H1 (cell line): ENCODE measurements at regions not wholly inside any gene's neighbourhood (a gene's known extent, or its start where the extent isn't known, plus 50 kb on each side); places are given as distances from the start of the nearest gene placed in this dataset.

ENCODE experiments used
- CTCF ChIA-PET: fragments of 300-600 bp; sonication (Branson Sonifier 250); formaldehyde crosslinking; loops from one replicate; lab custom pipeline; 2021; ENCODE audit not compliant: partially characterized antibody; lab: Charles Lee
- POLR2A ChIA-PET: fragments of 300-600 bp; sonication (Branson Sonifier 250); formaldehyde crosslinking; loops from one replicate; lab custom pipeline; 2021; ENCODE audit warnings: inconsistent platforms; ENCODE audit not compliant: partially characterized antibody; lab: Charles Lee
- DNase-seq, 2 experiments: peaks; one replicate each; pipeline versions ENCODE4 v3.0.0 to v3.0.0-alpha.2; 2010 to 2022; ENCODE audit warnings: low spot score in 2 of 2, low read depth in 1 of 2, mixed read lengths in 1 of 2
- FAIRE-seq: peaks from 2 replicates; lab custom pipeline; 2011; peaks lifted over from hg19 to GRCh38; lab: Jason Lieb, UNC
- H2AFZ ChIP-seq: 2 replicates; pipeline ENCODE4 v1.8.1; 2012; ENCODE audit warnings: low read length, inconsistent platforms
- H2AK5ac ChIP-seq: 2 replicates; pipeline ENCODE4 v1.6.1; 2013; ENCODE audit warnings: low read depth, low read length
- H2BK120ac ChIP-seq: replicated peaks from 2 replicates; pipeline ENCODE3; 2013; ENCODE audit warnings: low read depth, low read length, inconsistent platforms
- H2BK12ac ChIP-seq: 2 replicates; pipeline ENCODE4 v1.6.1; 2013; ENCODE audit warnings: low read depth, low read length
- H2BK15ac ChIP-seq: 2 replicates; pipeline ENCODE4 v1.6.1; 2013; ENCODE audit warnings: low read length
- H2BK20ac ChIP-seq: 2 replicates; pipeline ENCODE4 v1.6.1; 2013; ENCODE audit warnings: low read length
- H2BK5ac ChIP-seq: 2 replicates; pipeline ENCODE4 v1.6.1; 2013; ENCODE audit warnings: low read depth, low read length
- H3K14ac ChIP-seq: 2 replicates; pipeline ENCODE4 v1.6.1; 2013; ENCODE audit warnings: inconsistent platforms; ENCODE audit not compliant: insufficient read length
- H3K18ac ChIP-seq: 2 replicates; pipeline ENCODE4 v1.6.1; 2013; ENCODE audit warnings: low read length; ENCODE audit errors: extremely low read depth
- H3K23ac ChIP-seq: 2 replicates; pipeline ENCODE4 v1.6.1; 2013; ENCODE audit warnings: inconsistent platforms; ENCODE audit not compliant: insufficient read length
- H3K23me2 ChIP-seq: 2 replicates; pipeline ENCODE4 v1.6.1; 2013; ENCODE audit warnings: low read depth, low read length
- H3K27ac ChIP-seq: 2 replicates; pipeline ENCODE4 v1.6.1; 2011; ENCODE audit warnings: low read depth, low read length, inconsistent platforms
- H3K27me3 ChIP-seq, 4 experiments: replicated peaks in 1 of 4; 1 replicate in 1 of 4; 2 replicates in 3 of 4; pipeline versions ENCODE4 v1.6.1 to v1.8.1; 2011 to 2013; ENCODE audit warnings: low read length in 3 of 4, mild to moderate bottlenecking in 3 of 4, inconsistent platforms in 2 of 4, mixed read lengths in 2 of 4, moderate library complexity in 1 of 4; ENCODE audit not compliant: control insufficient read depth in 3 of 4, insufficient read depth in 3 of 4; ENCODE audit errors: extremely low read depth in 1 of 4
- H3K36me3 ChIP-seq, 4 experiments: 2 replicates each; pipeline versions ENCODE4 v1.6.1 to v1.8.1; 2011 to 2013; ENCODE audit warnings: mild to moderate bottlenecking in 4 of 4, low read length in 3 of 4, moderate library complexity in 2 of 4, control low read depth in 1 of 4, inconsistent platforms in 1 of 4; ENCODE audit not compliant: insufficient read depth in 4 of 4, control insufficient read depth in 2 of 4
- H3K4ac ChIP-seq: replicated peaks from 2 replicates; pipeline ENCODE3; 2013; ENCODE audit warnings: low read length, low read depth, mixed read lengths, inconsistent platforms; ENCODE audit not compliant: insufficient read length
- H3K4me1 ChIP-seq, 4 experiments: replicated peaks in 1 of 4; 1 replicate in 1 of 4; 2 replicates in 3 of 4; pipeline versions ENCODE4 v1.6.1 to v1.8.1; 2011 to 2013; ENCODE audit warnings: low read length in 3 of 4, inconsistent platforms in 2 of 4, mixed read lengths in 1 of 4; ENCODE audit not compliant: insufficient read depth in 4 of 4, control insufficient read depth in 3 of 4
- H3K4me2 ChIP-seq, 2 experiments: 2 replicates each; pipeline versions ENCODE4 v1.6.1 to v1.8.1; 2011 to 2013; ENCODE audit warnings: low read depth in 2 of 2, low read length in 2 of 2, control low read depth in 1 of 2, inconsistent platforms in 1 of 2, mild to moderate bottlenecking in 1 of 2; ENCODE audit not compliant: insufficient read depth in 1 of 2
- H3K4me3 ChIP-seq, 4 experiments: fragments of 200-600, 300-600 bp in 1 of 4; sonication (generic), shearing (Covaris generic), sonication (Bioruptor Twin) in 1 of 4; 2 replicates each; pipeline versions ENCODE4 v1.5.1 to v1.8.1; 2011 to 2016; ENCODE audit warnings: low read length in 4 of 4, low read depth in 3 of 4, control low read depth in 2 of 4, inconsistent platforms in 2 of 4, mild to moderate bottlenecking in 2 of 4, mixed read lengths in 1 of 4, moderate library complexity in 1 of 4; ENCODE audit not compliant: insufficient read depth in 2 of 4; ENCODE audit errors: extremely low read depth in 1 of 4
- H3K56ac ChIP-seq: replicated peaks from 2 replicates; pipeline ENCODE3; 2013; ENCODE audit warnings: low read depth, mild to moderate bottlenecking, mixed read lengths, low read length, inconsistent platforms; ENCODE audit not compliant: insufficient read length
- H3K79me1 ChIP-seq: 2 replicates; pipeline ENCODE4 v1.6.1; 2013; ENCODE audit warnings: low read depth, low read length, control low read depth
- H3K79me2 ChIP-seq, 2 experiments: 2 replicates each; pipeline versions ENCODE4 v1.6.1 to v1.8.1; 2012 to 2013; ENCODE audit warnings: low read length in 2 of 2, mild to moderate bottlenecking in 2 of 2, inconsistent platforms in 1 of 2; ENCODE audit not compliant: insufficient read depth in 2 of 2, control insufficient read depth in 1 of 2
- H3K9ac ChIP-seq, 4 experiments: replicated peaks in 1 of 4; 1 replicate in 1 of 4; 2 replicates in 3 of 4; pipeline versions ENCODE4 v1.6.1 to v1.8.1; 2011 to 2013; ENCODE audit warnings: low read depth in 3 of 4, low read length in 3 of 4, control low read depth in 2 of 4, mild to moderate bottlenecking in 2 of 4, moderate library complexity in 2 of 4, inconsistent platforms in 1 of 4; ENCODE audit errors: extremely low read depth in 1 of 4
- H3K9me3 ChIP-seq, 2 experiments: 2 replicates each; pipeline versions ENCODE4 v1.6.1 to v1.8.1; 2012 to 2013; ENCODE audit warnings: mild to moderate bottlenecking in 2 of 2, moderate library complexity in 2 of 2, control low read depth in 1 of 2, inconsistent platforms in 1 of 2, low read depth in 1 of 2, low read length in 1 of 2, mixed read lengths in 1 of 2; ENCODE audit not compliant: insufficient read depth in 2 of 2
- H4K20me1 ChIP-seq, 2 experiments: replicated peaks in 1 of 2; 2 replicates each; pipeline versions ENCODE3 to v1.8.1; 2011 to 2013; ENCODE audit warnings: inconsistent platforms in 2 of 2, low read length in 2 of 2, mild to moderate bottlenecking in 1 of 2; ENCODE audit not compliant: insufficient read depth in 2 of 2, control insufficient read depth in 1 of 2
- H4K5ac ChIP-seq: 2 replicates; pipeline ENCODE4 v1.6.1; 2013; ENCODE audit warnings: low read length, low read depth, mixed read lengths, inconsistent platforms; ENCODE audit not compliant: insufficient read length
- H4K8ac ChIP-seq: 2 replicates; pipeline ENCODE4 v1.8.0; 2013; ENCODE audit warnings: mild to moderate bottlenecking, moderate library complexity, low read length, inconsistent platforms; ENCODE audit not compliant: insufficient read depth; ENCODE audit errors: extremely low read depth
- H4K91ac ChIP-seq: replicated peaks from 2 replicates; pipeline ENCODE3; 2013; ENCODE audit warnings: low read length, mixed read lengths, inconsistent platforms; ENCODE audit not compliant: insufficient read length
- CBX8 ChIP-seq: fragments of 300-800, 300-1000 bp; sonication (generic); IDR thresholded peaks from 2 replicates; pipeline ENCODE4 v1.7.1; 2016; ENCODE audit warnings: low read depth, low read length, borderline replicate concordance
- CHD1 ChIP-seq: IDR thresholded peaks from 2 replicates; pipeline ENCODE4 v1.6.1; 2012; ENCODE audit warnings: low read depth, low read length, improper control_type of control experiment
- KDM5A ChIP-seq: fragments of 200-600 bp; IDR thresholded peaks from 2 replicates; pipeline ENCODE4 v1.7.1; 2012; ENCODE audit warnings: mild to moderate bottlenecking, low read length, inconsistent platforms, mixed read lengths
- SIN3A ChIP-seq, 2 experiments: IDR thresholded peaks in 1 of 2; conservative IDR thresholded peaks in 1 of 2; 2 replicates each; pipeline ENCODE4 v1.6.1; 2011 to 2012; ENCODE audit warnings: low read length in 2 of 2, improper control_type of control experiment in 1 of 2, low read depth in 1 of 2, mild to moderate bottlenecking in 1 of 2
- SIRT6 ChIP-seq: IDR thresholded peaks from one replicate; pipeline ENCODE4 v1.7.1; 2012; ENCODE audit warnings: low read length, inconsistent platforms
- WGBS, 2 experiments: shearing (Covaris generic) in 1 of 2; methylation state at CpG; one replicate each; pipeline versions ENCODE4 v1.1.6 to v1.1.7; 2013 to 2015; ENCODE audit warnings: low lambda C conversion rate in 2 of 2, mixed read lengths in 2 of 2, inconsistent platforms in 1 of 2, low coverage in 1 of 2, missing lambda C conversion rate in 1 of 2; ENCODE audit not compliant: insufficient replicate concordance in 2 of 2, insufficient coverage in 1 of 2, insufficient read length in 1 of 2; ENCODE audit errors: extremely low coverage in 1 of 2, missing lambda C conversion rate in 1 of 2; 5-methylcytosine and 5-hydroxymethylcytosine counted together
- TF ChIP-seq, protein P1 (sequence below): IDR thresholded peaks from 2 replicates; pipeline ENCODE4 v1.6.1; 2012; ENCODE audit warnings: inconsistent platforms
- TF ChIP-seq, protein P2 (sequence below): IDR thresholded peaks from 2 replicates; pipeline ENCODE4 v1.6.1; 2012; ENCODE audit warnings: inconsistent platforms
- TF ChIP-seq, protein P3 (sequence below), 3 experiments: IDR thresholded peaks; 1 replicate in 2 of 3; 2 replicates in 1 of 3; pipeline versions ENCODE4 v1.5.1 to v1.6.1; 2011; ENCODE audit warnings: low read length in 3 of 3, mild to moderate bottlenecking in 3 of 3, inconsistent platforms in 2 of 3, low read depth in 1 of 3, moderate library complexity in 1 of 3; ENCODE audit not compliant: insufficient read depth in 1 of 3; ENCODE audit errors: control extremely low read depth in 1 of 3
- TF ChIP-seq, protein P4 (sequence below): IDR thresholded peaks from 2 replicates; pipeline ENCODE4 v1.6.1; 2011; ENCODE audit warnings: low read depth, mild to moderate bottlenecking, low read length; ENCODE audit not compliant: insufficient read depth

DNA sequence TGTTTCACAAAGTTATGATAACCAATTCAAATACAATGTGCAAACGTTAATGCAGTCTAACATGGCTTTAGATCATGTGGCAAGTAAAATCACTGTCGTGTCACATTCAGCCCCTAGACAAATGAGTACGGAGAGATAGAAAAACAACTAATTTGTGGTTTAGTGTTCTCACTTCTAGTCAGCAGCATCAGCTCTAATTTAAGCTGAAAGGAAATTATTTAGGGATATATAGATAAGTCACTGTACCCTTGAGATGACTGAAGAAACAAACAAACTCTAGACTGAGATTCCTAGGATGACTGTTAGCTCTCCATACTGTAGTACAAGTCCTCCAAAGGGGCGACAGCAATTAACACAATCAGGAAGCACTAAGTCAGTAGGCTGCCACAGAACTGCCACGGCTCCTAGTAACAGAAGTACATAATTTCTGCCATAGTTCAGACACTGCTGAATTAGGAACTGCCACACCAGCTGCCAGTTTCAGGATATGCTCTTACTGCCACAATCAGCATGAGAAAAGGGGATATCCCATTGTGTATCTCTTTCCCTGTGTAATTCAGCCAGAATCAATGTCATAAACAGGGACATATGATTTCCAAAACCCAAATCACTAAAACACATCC, 150.4 kb upstream of the NEGR1 start:
- H3K9me3 ChIP-seq: no peaks in the 10 kb centered on the region
- H3K4me1 ChIP-seq: peaks cover 0 to 4% (median 0%) of the 10 kb centered on the region in 4 experiments; a peak in 1 of 7 replicates
- H3K23me2 ChIP-seq: no peaks in the 10 kb centered on the region
- H2BK15ac ChIP-seq: no peak overlapping the region
- no peaks in the 10 kb centered on the region for H3K27me3 ChIP-seq
- H3K27ac ChIP-seq: no peak overlapping the region
- no peak overlapping the region for H2AFZ ChIP-seq
- H2BK12ac ChIP-seq: no peak overlapping the region
- H2BK120ac ChIP-seq: no peak overlapping the region
- POLR2A ChIA-PET: no interaction called here
- H3K9ac ChIP-seq: no peak overlapping the region
- H3K4ac ChIP-seq: no peak overlapping the region
- H3K23ac ChIP-seq: no peak overlapping the region
- no peak overlapping the region for H4K5ac ChIP-seq
- no peaks in the 10 kb centered on the region for H3K79me1 ChIP-seq
- no peak overlapping the region for H2BK20ac ChIP-seq
- H2AK5ac ChIP-seq: no peak overlapping the region
- CTCF ChIA-PET: no interaction called here
- DNase-seq (no peak), FAIRE-seq (no peak)
- no peaks in the 10 kb centered on the region for H4K20me1 ChIP-seq
- H4K91ac ChIP-seq: no peak overlapping the region
- H3K4me3 ChIP-seq: no peak overlapping the region
- H3K18ac ChIP-seq: no peak overlapping the region
- no peaks in the 10 kb centered on the region for H3K36me3 ChIP-seq
- H2BK5ac ChIP-seq: no peak overlapping the region
- H3K56ac ChIP-seq: no peak overlapping the region
- no peak overlapping the region for H4K8ac ChIP-seq
- no peak overlapping the region for H3K4me2 ChIP-seq
- no peak overlapping the region for H3K14ac ChIP-seq
- 89% methylated on average over 5 of the region's 5 CpGs; no CpG with 5 or more reads in 1 of the 2 experiments for WGBS, 2 experiments
- H3K79me2 ChIP-seq: no peaks in the 10 kb centered on the region
- TF ChIP-seq, protein P1, sequence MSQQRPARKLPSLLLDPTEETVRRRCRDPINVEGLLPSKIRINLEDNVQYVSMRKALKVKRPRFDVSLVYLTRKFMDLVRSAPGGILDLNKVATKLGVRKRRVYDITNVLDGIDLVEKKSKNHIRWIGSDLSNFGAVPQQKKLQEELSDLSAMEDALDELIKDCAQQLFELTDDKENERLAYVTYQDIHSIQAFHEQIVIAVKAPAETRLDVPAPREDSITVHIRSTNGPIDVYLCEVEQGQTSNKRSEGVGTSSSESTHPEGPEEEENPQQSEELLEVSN: no peak
- no peak for TF ChIP-seq KDM5A
- no peak for TF ChIP-seq SIN3A (conservative IDR thresholded peaks at IDR 0.05 in 1 of 2, IDR thresholded peaks at IDR 0.05 in 1 of 2; ENCODE audit: low read depth in 1 of 2, low read length in 2 of 2)
- TF ChIP-seq, protein P2, sequence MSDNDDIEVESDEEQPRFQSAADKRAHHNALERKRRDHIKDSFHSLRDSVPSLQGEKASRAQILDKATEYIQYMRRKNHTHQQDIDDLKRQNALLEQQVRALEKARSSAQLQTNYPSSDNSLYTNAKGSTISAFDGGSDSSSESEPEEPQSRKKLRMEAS: no peak
- TF ChIP-seq, protein P3, sequence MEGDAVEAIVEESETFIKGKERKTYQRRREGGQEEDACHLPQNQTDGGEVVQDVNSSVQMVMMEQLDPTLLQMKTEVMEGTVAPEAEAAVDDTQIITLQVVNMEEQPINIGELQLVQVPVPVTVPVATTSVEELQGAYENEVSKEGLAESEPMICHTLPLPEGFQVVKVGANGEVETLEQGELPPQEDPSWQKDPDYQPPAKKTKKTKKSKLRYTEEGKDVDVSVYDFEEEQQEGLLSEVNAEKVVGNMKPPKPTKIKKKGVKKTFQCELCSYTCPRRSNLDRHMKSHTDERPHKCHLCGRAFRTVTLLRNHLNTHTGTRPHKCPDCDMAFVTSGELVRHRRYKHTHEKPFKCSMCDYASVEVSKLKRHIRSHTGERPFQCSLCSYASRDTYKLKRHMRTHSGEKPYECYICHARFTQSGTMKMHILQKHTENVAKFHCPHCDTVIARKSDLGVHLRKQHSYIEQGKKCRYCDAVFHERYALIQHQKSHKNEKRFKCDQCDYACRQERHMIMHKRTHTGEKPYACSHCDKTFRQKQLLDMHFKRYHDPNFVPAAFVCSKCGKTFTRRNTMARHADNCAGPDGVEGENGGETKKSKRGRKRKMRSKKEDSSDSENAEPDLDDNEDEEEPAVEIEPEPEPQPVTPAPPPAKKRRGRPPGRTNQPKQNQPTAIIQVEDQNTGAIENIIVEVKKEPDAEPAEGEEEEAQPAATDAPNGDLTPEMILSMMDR (IDR thresholded peaks at IDR 0.05; ENCODE audit: control extremely low read depth in 1 of 3, insufficient read depth in 1 of 3, low read depth in 1 of 3, low read length in 3 of 3): no peak
- TF ChIP-seq CBX8: no peak
- TF ChIP-seq CHD1: no peak
- no peak for TF ChIP-seq SIRT6
- TF ChIP-seq, protein P4, sequence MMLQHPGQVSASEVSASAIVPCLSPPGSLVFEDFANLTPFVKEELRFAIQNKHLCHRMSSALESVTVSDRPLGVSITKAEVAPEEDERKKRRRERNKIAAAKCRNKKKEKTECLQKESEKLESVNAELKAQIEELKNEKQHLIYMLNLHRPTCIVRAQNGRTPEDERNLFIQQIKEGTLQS: no peak
